ENCODE measurements at regions not wholly inside any gene's neighbourhood (a gene's known extent, or its start where the extent isn't known, plus 50 kb on each side); places are given as distances from the start of the nearest gene placed in this dataset.
"Not testable (repeated sequence)": the region's sequence is repeated elsewhere in the genome, so short reads cannot be mapped to it uniquely, and the experiment has no call there.

DNA sequence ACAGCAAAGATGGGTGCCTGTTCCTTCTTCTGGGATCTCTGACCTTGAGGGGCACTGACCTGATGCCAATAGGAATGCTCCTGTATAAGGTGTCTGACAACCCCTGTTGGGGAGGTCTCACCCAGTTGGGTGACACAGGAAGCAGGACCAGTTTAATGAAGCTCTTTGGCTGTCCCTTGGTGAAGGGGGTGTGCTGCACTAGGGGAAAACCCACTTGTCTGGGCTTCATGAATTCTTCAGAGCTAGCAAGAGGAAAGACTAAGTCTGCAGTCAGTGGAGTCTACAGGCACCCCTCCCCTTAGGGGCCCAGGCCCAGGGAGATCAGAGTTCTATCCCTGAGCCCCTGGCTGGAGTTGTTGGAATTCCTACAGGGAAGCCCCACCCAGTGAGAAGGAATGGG lies 550.8 kb upstream of the CHAC2 start:
- no peak for DNase-seq (ENCODE audit: low spot score)
- ATAC-seq (ENCODE audit: low FRiP score) = peak; percentile 19
- TF ChIP-seq, protein P1, sequence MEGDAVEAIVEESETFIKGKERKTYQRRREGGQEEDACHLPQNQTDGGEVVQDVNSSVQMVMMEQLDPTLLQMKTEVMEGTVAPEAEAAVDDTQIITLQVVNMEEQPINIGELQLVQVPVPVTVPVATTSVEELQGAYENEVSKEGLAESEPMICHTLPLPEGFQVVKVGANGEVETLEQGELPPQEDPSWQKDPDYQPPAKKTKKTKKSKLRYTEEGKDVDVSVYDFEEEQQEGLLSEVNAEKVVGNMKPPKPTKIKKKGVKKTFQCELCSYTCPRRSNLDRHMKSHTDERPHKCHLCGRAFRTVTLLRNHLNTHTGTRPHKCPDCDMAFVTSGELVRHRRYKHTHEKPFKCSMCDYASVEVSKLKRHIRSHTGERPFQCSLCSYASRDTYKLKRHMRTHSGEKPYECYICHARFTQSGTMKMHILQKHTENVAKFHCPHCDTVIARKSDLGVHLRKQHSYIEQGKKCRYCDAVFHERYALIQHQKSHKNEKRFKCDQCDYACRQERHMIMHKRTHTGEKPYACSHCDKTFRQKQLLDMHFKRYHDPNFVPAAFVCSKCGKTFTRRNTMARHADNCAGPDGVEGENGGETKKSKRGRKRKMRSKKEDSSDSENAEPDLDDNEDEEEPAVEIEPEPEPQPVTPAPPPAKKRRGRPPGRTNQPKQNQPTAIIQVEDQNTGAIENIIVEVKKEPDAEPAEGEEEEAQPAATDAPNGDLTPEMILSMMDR (IDR thresholded peaks at IDR 0.05) = no peak

DNA sequence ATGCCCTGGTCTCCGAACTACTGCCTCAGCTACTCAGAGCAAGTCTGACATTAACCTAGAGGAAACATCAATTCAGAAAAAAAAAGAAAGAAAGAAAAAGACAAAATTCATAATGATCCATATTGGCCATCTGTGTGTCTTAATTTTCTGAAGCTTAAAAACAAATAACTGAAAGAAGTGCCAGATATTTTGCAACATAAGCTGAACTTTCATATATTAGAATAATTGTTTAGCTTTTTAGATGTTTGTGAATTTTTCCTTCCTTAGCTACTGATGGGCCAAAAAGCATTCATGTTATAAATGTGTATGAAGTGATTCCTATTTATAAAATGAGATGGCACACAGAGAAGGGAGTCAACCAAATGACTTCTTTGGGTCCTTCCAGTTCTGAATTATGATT lies 555.0 kb upstream of the CHAC2 start:
- ATAC-seq (ENCODE audit: low FRiP score) (no peak), DNase-seq (ENCODE audit: low spot score) (no peak)
- TF ChIP-seq, protein P1 (IDR thresholded peaks at IDR 0.05) = no peak

DNA sequence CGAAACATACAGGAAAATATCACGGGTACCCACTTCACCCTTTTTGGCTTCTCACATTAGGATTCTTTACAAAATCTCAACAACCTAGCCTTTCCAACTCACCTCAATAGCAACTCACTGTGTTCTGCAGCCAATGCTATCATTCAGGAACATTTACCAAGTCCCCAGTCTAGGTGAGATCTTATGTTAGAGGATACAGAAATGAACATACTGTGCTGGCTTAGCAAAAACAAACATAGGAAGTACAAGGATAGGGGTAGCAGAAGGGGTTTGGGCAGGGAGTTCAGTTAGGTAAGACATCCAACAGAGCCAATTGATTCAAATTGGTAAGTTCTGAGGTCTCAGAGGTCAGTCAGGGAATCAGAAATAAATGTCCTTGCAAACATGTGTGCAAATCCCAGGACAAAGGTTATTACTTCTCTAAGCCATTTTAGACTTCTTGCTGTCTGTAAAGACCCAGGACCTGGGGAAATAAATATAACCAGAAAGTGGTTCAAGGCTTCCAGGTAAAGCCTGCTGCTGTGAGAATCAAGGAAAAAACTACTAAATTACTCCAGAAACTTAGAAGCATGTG lies 556.3 kb upstream of the CHAC2 start:
- ATAC-seq (ENCODE audit: low FRiP score) (no peak), DNase-seq (ENCODE audit: low spot score) (no peak)
- TF ChIP-seq, protein P1 (IDR thresholded peaks at IDR 0.05) = no peak

DNA sequence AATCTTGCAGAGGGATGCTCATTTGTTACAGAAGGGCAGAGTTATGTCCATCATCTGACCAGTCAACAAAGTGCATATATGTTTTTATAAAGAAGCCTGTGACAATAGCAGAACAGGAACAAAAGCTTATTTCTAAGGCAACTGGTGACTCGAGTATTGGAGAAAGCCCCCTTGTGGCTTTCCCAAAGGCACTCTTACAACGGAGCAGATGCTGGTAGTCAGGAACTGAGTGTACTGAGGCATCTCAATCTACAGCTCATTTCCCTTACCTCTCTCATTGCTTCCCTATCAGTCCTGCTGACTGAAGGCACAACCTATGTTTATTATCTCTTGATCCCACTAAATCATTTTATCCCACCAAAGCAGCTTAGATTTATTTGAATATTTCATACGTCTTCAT lies 557.1 kb upstream of the CHAC2 start:
- DNase-seq (ENCODE audit: low spot score) = no peak
- no peak for ATAC-seq (ENCODE audit: low FRiP score)
- TF ChIP-seq, protein P1 (IDR thresholded peaks at IDR 0.05) = no peak

DNA sequence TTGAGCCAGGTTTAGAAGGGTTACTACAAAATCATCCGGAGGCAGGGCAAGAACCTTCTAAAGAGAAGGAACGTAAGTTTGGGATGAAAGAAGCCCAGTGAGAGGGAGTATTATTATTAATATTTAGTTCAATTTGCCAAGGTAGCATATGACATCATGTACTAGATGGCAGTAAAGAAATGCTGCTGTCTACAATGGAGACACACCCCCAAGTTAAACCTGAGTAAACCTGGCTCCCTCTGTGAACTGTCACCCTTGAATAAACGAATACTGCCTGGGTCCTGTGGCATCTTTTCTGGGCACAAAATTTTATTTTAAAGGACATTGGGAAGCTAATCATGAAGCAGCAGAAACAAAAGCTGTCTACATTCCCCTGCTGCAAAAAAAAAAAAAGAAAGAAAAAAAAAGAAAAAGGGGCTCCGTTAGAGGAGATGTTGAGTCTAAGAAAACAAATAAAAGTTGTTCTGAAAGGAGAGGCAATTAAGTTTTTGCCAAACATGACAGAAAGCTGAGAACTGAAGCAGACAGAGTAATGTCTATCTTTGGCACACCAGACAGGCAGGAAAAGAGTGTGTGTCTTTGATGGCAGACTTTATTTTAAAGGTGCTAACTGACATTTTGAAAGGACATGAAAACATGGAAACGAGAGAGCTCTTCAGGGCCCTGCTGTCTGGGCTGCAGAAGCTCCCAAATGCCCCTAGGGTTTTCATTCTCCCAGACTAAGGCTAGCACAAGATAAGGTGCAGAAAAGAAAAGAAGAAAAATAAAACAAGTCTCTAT lies 557.7 kb upstream of the CHAC2 start:
- DNase-seq (ENCODE audit: low spot score) = no peak
- TF ChIP-seq, protein P1 (IDR thresholded peaks at IDR 0.05) = no peak
- no peak for ATAC-seq (ENCODE audit: low FRiP score)

DNA sequence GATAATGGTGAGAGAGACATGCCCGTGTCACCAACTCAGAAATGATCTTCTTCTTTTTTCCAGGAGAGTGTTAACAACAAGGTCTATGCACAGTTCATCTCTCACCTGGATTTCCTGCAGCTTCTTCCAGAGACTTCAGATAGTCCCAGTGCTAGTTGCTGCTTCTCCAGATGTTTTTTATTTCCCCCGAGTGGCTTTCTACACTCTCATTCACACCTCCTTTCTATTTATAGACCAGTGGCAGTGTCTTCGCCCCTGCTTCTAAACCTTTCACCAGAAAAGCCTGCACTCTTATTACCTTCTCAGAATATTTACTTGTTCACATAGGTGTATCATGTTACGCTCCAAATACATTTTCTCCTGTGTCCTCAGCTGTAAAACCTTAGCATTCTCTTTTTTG lies 558.8 kb upstream of the CHAC2 start:
- TF ChIP-seq, protein P1 (IDR thresholded peaks at IDR 0.05) = no peak
- no peak for ATAC-seq (ENCODE audit: low FRiP score)
- DNase-seq (ENCODE audit: low spot score) = no peak

DNA sequence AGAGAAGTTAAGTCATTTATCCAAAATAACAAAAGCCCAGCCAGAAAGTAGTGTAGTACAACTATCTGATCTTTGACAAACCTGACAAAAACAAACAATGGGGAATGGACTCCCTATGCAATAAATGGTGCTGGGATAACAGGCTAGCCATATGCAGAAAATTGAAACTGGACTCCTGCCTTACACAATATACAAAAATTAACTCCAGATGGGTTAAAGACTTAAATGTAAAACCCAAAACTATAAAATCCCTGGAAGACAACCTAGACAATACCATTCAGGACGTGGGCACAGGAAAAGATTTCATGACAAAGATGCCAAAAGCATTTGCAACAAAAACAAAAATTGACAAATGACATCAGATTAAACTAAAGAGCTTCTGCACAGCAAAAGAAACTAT lies 561.4 kb upstream of the CHAC2 start:
- not testable (repeated sequence) for ATAC-seq (ENCODE audit: low FRiP score)

More for the DNA sequence above, 561.4 kb upstream of the CHAC2 start:
- not testable (repeated sequence) for DNase-seq (ENCODE audit: low spot score)

Measured in omental fat pad (tissue), 3 donors.